PC-9 (cell line): ENCODE measurements at regions not wholly inside any gene's neighbourhood (a gene's known extent, or its start where the extent isn't known, plus 50 kb on each side); places are given as distances from the start of the nearest gene placed in this dataset.

Source experiments
- BruUV-seq: library from RNA; stranded (reverse); fragments of 400-500 nt; replicated peaks from 2 replicates; lab custom pipeline; 2021; lab: Mats Ljungman, UMichigan
- CTCF ChIA-PET: fragments of 300-600 bp; sonication (Branson Sonifier 250); formaldehyde crosslinking; loops from one replicate; lab custom pipeline; 2022; ENCODE audit warnings: antibody characterized with exemption; lab: Charles Lee
- POLR2A ChIA-PET: fragments of 300-600 bp; sonication (Branson Sonifier 250); formaldehyde crosslinking; loops from one replicate; lab custom pipeline; 2022; ENCODE audit warnings: antibody characterized with exemption; ENCODE audit not compliant: unreplicated experiment; lab: Charles Lee
- DNase-seq, 2 experiments: peaks; one replicate each; pipeline versions ENCODE4 v3.0.0 to v3.0.0-alpha.2; 2015 to 2022; ENCODE audit warnings: mixed read lengths in 1 of 2
- H2AFZ ChIP-seq: fragments of 200-600 bp; sonication (generic); 2 replicates; pipeline ENCODE4 v1.8.1; 2017; ENCODE audit warnings: antibody characterized with exemption
- H3F3A ChIP-seq: fragments of 200-600 bp; sonication (generic); 2 replicates; pipeline ENCODE4 v1.8.1; 2017; ENCODE audit warnings: antibody characterized with exemption, mild to moderate bottlenecking, low read depth; ENCODE audit not compliant: insufficient read depth
- H3K27ac ChIP-seq: fragments of 200-600 bp; sonication (generic); 2 replicates; pipeline ENCODE4 v1.6.1; 2016; ENCODE audit warnings: mixed run types
- H3K27me3 ChIP-seq: fragments of 200-600 bp; sonication (generic); 2 replicates; pipeline ENCODE4 v1.6.1; 2016; ENCODE audit warnings: low read depth, mixed run types; ENCODE audit not compliant: insufficient read depth
- H3K36me3 ChIP-seq: fragments of 200-600 bp; sonication (generic); 2 replicates; pipeline ENCODE4 v1.6.1; 2016; ENCODE audit warnings: low read depth, mixed run types
- H3K4me1 ChIP-seq: fragments of 200-600 bp; sonication (generic); replicated peaks from 2 replicates; pipeline ENCODE4 v1.6.1; 2016; ENCODE audit warnings: mixed run types; ENCODE audit not compliant: insufficient read depth
- H3K4me2 ChIP-seq: fragments of 200-600 bp; sonication (generic); 2 replicates; pipeline ENCODE4 v1.6.1; 2017; ENCODE audit warnings: mixed run types
- H3K4me3 ChIP-seq: fragments of 200-600 bp; sonication (generic); 2 replicates; pipeline ENCODE4 v1.6.1; 2016; ENCODE audit warnings: mixed run types
- H3K79me2 ChIP-seq: fragments of 200-600 bp; sonication (generic); 2 replicates; pipeline ENCODE4 v1.6.1; 2017; ENCODE audit warnings: low read depth, mixed run types
- H3K9me2 ChIP-seq: fragments of 200-600 bp; sonication (generic); 2 replicates; pipeline ENCODE4 v1.8.1; 2017; ENCODE audit warnings: mild to moderate bottlenecking; ENCODE audit not compliant: insufficient read depth
- H3K9me3 ChIP-seq: fragments of 200-600 bp; sonication (generic); 2 replicates; pipeline ENCODE4 v1.8.1; 2016; ENCODE audit warnings: low read depth; ENCODE audit not compliant: insufficient read depth
- H4K20me1 ChIP-seq: fragments of 200-600 bp; sonication (generic); 2 replicates; pipeline ENCODE4 v1.8.1; 2017; ENCODE audit not compliant: insufficient read depth
- EZH2 ChIP-seq: fragments of 200-600 bp; sonication (generic); IDR thresholded peaks from 2 replicates; pipeline ENCODE4 v1.8.0; 2017; ENCODE audit warnings: antibody characterized with exemption, low read depth
- intact Hi-C: fragments of 100-400 bp; cut with micrococcal nuclease; formaldehyde crosslinking; loops from one replicate; pipeline ENCODE4 v1.10.0; 2022; ENCODE audit not compliant: unreplicated experiment
- TF ChIP-seq, protein P1 (sequence below): fragments of 200-600 bp; sonication (generic); conservative IDR thresholded peaks from 2 replicates; pipeline ENCODE4 v1.6.1; 2017; ENCODE audit warnings: mixed run types, antibody characterized with exemption, mild to moderate bottlenecking, moderate library complexity

DNA sequence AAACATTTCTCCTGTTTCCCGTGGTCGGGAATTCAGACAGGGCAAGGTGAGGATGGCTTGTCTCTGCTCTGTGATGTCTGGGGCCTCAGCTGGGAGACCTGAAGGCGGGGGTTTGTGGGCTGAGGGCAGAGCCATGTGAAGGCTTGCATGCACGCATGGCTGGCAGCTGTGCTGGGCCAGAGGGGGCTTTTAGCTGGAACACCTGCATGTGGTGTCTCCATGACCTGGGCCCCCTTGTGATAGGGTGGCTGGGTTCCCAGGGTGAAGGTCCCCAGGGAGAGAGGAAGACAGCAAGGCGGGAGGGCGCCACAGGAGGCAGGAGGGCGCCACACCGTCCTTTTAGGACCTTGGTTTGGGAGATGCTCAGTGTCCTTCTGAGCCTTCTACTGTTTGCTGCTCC, 101.6 kb upstream of the PRR23E start:
- no TSS peak for BruUV-seq
- no peak for TF ChIP-seq EZH2
- TF ChIP-seq, protein P1, sequence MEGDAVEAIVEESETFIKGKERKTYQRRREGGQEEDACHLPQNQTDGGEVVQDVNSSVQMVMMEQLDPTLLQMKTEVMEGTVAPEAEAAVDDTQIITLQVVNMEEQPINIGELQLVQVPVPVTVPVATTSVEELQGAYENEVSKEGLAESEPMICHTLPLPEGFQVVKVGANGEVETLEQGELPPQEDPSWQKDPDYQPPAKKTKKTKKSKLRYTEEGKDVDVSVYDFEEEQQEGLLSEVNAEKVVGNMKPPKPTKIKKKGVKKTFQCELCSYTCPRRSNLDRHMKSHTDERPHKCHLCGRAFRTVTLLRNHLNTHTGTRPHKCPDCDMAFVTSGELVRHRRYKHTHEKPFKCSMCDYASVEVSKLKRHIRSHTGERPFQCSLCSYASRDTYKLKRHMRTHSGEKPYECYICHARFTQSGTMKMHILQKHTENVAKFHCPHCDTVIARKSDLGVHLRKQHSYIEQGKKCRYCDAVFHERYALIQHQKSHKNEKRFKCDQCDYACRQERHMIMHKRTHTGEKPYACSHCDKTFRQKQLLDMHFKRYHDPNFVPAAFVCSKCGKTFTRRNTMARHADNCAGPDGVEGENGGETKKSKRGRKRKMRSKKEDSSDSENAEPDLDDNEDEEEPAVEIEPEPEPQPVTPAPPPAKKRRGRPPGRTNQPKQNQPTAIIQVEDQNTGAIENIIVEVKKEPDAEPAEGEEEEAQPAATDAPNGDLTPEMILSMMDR = no peak
- intact Hi-C loops = no loop called here

DNA sequence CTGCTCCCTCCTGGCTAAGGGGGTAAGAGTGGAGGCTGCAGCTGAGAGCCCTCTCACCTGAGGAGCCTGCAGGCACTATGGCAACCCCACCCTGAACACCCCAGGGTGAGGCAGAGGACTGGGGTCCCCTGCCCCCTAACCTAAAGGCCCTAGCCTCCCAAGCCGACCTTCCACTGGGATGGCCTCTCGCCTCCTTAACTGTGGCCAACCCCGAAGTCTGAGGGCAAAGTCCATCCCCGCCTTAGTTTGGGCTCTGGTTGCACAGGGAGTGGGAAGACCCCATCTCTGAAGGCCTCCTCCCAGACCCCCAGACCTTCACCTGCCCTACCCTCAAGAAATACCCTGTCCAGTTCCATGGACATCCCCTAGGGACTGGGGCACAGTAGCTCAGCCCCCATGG, 100.6 kb upstream of the PRR23E start:
- CTCF ChIA-PET = no interaction called here
- intact Hi-C loops = no loop called here

More for the DNA sequence above, 101.6 kb upstream of the PRR23E start:
- H3K36me3 ChIP-seq = no peaks in the 10 kb centered on the region
- H3K9me2 ChIP-seq = no peaks in the 10 kb centered on the region
- no peak overlapping the region for H3K4me3 ChIP-seq
- H3K27me3 ChIP-seq = no peaks in the 10 kb centered on the region
- H2AFZ ChIP-seq = no peak overlapping the region
- H3K27ac ChIP-seq = no peak overlapping the region
- H3F3A ChIP-seq = no peaks in the 10 kb centered on the region
- H3K9me3 ChIP-seq = no peaks in the 10 kb centered on the region
- ChIA-PET CTCF (interaction anchor here (1.4 kb wide), 1 partner anchor 11 kb away, joined by 3 read pairs; no protein-coding TSS in a partner anchor), POLR2A (interaction anchor here (0.5 kb wide), 1 partner anchor 24 kb away, joined by 4 read pairs; no protein-coding TSS in a partner anchor)
- no peak for DNase-seq
- no peak overlapping the region for H3K4me2 ChIP-seq
- H4K20me1 ChIP-seq = no peaks in the 10 kb centered on the region
- H3K79me2 ChIP-seq = no peaks in the 10 kb centered on the region
- peaks cover 4% of the 10 kb centered on the region; the same call in 1 of the 2 replicates for H3K4me1 ChIP-seq

GRCh38 chr3:127092776-127093175, 100.2 kb upstream of the PRR23E start:
- no peak for TF ChIP-seq EZH2
- TF ChIP-seq, protein P1 = no peak
- Histone ChIP-seq H3K4me3 (no peak overlapping the region), H3K27me3 (no peaks in the 10 kb centered on the region), H2AFZ (no peak overlapping the region), H4K20me1 (no peaks in the 10 kb centered on the region), H3K36me3 (no peaks in the 10 kb centered on the region), H3K9me3 (no peaks in the 10 kb centered on the region), H3K4me2 (no peak overlapping the region), H3K79me2 (no peaks in the 10 kb centered on the region), H3K27ac (no peak overlapping the region), H3F3A (no peaks in the 10 kb centered on the region), H3K4me1 (peaks cover 4% of the 10 kb centered on the region; the same call in 1 of the 2 replicates), H3K9me2 (no peaks in the 10 kb centered on the region)
- no peak for DNase-seq
- ChIA-PET CTCF (no interaction called here), POLR2A (no interaction called here)
- no TSS peak for BruUV-seq
- intact Hi-C loops = no loop called here

More for the DNA sequence above, 100.6 kb upstream of the PRR23E start:
- H3K4me2 ChIP-seq = no peak overlapping the region
- H3K4me1 ChIP-seq = peaks cover 4% of the 10 kb centered on the region; the same call in 1 of the 2 replicates
- no peaks in the 10 kb centered on the region for H3K36me3 ChIP-seq
- H3K27ac ChIP-seq = no peak overlapping the region
- no peaks in the 10 kb centered on the region for H4K20me1 ChIP-seq
- H3K9me3 ChIP-seq = no peaks in the 10 kb centered on the region
- POLR2A ChIA-PET = no interaction called here
- no peak overlapping the region for H2AFZ ChIP-seq
- no peak for TF ChIP-seq EZH2
- TF ChIP-seq, protein P1 = no peak
- no TSS peak for BruUV-seq
- no peaks in the 10 kb centered on the region for H3K27me3 ChIP-seq
- no peak overlapping the region for H3K4me3 ChIP-seq
- no peaks in the 10 kb centered on the region for H3K79me2 ChIP-seq
- H3K9me2 ChIP-seq = no peaks in the 10 kb centered on the region
- no peak for DNase-seq
- H3F3A ChIP-seq = no peaks in the 10 kb centered on the region
